ENCODE measurements at regions not wholly inside any gene's neighbourhood (a gene's known extent, or its start where the extent isn't known, plus 50 kb on each side); places are given as distances from the start of the nearest gene placed in this dataset.
"Not testable (repeated sequence)": the region's sequence is repeated elsewhere in the genome, so short reads cannot be mapped to it uniquely, and the experiment has no call there.

GRCh38 chr7:32816409-32816948 is 75.1 kb downstream of the KBTBD2 start:
- not testable (repeated sequence) for DNase-seq

DNA sequence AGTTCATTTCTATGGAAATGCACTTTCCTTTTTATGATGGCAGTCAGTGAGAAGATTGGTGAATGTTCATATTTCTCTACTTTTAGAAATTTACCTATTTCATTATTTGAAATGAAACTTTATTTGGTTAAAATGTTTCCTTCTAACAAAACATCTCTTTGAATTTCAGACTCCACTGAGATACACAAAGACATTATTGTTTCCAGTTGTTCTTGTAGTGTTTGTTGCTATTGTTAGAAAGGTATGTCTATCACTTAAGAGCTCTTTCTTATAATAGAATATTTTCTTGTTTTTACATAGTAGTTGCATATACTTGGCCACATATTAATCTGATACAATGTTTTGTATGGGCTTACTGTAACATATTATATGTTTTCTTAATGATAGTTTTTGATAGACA is 76.8 kb downstream of the KBTBD2 start:
- DNase-seq: not testable (repeated sequence)

- DNase-seq: no peak
Measured at GRCh38 chr7:32809871-32810270, 81.7 kb downstream of the KBTBD2 start.

DNA sequence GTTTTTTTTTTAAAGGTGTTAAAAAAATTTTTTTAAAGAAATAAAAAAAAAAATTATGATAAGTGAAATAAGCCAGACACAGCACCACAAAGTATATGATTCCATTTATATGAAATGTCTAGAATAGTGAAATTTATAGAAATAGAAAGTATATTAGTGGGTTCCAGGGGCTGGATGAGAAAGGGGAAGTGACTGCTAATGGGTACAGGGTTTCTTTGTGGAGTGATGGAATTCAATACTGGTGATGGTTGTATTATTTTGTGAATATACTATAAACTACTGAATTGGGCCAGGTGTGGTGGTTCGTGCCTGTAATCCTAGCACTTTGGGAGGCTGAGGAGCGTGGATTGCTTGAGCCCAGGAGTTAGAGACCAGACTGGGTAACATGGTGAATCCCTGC is 82.2 kb downstream of the KBTBD2 start:
- DNase-seq: no peak

DNA sequence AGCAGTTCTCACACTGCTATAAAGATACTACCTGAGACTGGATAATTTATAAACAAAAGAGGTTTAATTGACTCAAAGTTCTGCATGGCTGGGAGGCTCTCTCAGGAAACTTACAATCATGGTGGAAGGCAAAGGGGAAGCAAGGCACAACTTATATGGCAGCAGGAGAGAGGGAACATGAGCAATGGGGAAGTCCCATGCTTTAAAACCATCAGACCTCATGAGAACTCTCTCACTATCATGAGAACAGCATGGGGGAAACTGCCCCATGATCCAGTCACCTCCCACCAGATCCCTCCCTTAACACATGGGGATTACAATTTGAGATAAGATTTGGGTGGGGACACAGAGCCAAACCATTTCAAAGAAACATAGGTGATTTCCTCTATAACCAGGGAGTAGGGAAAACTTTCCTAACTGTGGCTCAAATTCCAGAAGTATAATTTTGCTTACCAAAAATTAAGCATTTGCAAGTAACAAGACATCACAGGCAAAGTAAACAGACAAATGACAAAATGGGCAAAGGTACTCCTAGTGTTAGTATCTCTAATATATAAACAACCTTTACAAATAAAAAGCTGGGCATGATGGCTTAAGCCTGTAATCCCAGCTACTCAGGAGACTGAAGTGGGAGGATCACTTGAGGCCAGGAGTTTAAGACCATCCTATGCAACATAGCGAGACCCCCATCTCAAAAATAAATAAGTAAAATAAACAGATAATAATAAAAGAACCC is 88.0 kb downstream of the KBTBD2 start:
- DNase-seq: no peak

DNA sequence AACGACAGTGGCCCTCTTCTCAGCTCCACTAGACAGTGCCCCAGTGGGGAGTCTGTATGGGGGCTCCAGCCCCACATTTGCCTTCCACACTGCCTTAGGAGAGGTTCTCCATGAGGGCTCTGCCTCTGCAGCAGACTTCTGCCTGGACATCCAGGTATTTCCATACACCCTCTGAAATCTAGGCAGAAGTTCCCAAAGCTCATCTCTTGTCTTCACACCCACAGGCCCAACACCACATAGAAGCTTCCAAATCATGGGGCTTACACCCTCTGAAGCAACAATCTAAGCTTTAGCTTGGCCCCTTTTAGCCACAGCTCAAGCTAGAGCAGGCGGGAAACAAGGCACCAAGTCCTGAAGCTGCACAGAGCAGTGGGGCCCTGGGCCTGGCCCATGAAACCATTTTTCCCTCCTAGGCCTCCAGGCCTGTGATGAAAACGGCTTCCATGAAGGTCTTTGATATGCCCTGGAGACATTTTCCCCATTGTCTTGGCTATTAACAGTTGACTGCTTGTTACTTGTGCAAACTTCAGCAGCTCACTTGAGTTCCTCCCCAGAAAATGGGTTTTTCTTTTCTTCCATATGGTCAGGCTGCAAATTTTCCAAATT is 89.2 kb downstream of the KBTBD2 start:
- DNase-seq: no peak

- DNase-seq: not testable (repeated sequence)
Measured at GRCh38 chr7:32793053-32793452, 98.5 kb downstream of the KBTBD2 start.

DNA sequence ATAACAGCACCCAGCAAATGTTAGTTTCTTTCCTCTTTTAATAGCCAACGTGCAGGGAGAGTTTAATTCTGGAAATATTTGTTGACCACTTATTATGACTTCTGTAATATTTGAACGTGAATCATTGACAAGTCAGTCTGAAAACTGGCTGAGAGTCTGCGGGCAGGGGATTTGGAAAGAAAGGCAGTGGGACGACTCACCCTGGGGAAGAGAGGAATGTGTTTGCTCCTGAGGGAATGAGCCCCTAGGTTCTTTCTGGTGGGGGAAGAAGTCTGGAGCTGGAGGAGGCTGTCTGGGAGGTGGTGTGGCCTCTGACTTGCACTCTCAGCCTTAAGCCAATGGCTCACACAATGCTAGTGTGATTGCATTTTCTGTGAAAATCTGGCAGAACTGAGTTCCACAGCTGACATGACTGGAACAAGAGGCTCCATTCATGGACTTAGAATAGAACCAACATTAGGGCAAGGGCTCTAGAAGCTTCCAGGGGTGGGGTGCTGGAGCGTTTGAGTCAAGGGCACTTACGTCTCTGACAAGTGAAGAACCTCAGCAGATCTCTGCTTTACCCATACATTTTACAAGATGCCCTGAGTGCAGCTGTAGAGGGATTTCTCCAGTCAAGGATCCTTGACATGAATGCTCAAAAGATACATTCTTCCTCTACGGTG is 100.7 kb downstream of the KBTBD2 start:
- DNase-seq: not testable (repeated sequence)

DNA sequence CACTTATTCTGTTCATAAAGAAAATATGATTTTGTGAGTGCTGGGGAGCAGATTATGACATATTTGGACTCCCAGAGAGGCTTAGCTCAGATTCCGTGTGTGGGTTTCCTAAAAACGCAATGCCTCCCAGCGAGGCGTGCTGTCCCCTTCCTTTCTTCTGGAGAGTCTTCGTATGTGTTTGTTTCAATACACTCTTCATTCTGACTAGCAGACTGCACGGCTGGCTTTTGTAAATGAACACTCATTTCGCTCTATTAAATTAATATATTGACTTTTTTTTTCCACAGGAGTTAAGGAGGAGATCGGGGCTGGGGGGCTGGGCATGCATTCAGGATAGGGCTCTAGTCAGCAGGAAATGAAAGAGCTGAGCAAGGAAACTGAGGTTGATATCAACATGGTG is 102.3 kb downstream of the KBTBD2 start:
- not testable (repeated sequence) for DNase-seq

DNA sequence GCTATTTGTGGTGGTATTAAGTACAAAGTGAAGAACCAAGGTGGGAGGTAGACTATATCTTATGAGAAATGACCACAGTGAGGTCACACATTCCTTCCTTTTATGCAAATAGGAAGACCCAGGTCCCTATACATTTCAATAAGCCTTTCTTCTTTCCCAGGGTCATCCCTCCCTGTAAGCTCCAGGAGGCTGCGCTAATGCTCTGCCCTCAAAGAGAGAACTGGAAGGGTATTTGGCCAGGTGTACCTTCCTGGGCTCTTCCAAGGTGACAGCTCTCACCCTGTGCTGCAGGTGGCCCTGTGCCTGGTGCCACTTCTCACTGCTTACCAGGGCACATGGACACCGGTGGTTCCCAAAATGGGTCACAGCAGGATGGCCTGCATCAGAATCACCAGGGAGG is 103.4 kb downstream of the KBTBD2 start:
- not testable (repeated sequence) for DNase-seq

DNA sequence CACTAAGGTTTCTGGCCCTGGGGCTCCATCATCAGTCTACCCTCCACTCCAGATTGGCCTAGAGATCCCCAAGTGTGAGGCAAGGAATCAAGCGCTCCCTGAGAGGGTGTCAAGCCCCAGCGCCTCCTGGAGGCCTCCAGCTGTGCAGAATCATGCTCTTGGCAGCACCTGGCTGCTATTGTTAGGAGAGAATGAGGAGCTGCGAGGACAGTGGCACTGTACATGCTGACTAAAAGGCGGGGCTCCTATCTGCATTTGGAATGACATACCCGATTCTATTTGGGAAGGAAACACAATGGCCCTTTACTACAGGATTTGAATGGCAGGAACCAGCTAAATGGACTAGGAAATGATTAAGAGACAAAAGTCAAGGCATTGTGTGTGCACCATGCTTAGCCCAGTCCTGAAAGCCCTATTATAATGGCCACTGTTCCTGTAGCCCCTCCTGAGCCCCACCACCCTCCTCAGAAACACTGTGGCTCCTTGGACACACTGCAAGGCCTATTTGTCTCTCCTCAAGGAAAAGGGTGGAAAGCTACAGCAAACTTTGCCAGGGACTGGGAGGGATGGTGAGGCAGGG is 106.1 kb downstream of the KBTBD2 start:
- not testable (repeated sequence) for DNase-seq

GRCh38 chr7:32779895-32780294 is 111.7 kb downstream of the KBTBD2 start:
- not testable (repeated sequence) for DNase-seq

GRCh38 chr7:32779167-32779566 is 112.4 kb downstream of the KBTBD2 start:
- DNase-seq: no peak

GRCh38 chr7:32777041-32777666 is 114.4 kb downstream of the KBTBD2 start:
- not testable (repeated sequence) for DNase-seq

DNA sequence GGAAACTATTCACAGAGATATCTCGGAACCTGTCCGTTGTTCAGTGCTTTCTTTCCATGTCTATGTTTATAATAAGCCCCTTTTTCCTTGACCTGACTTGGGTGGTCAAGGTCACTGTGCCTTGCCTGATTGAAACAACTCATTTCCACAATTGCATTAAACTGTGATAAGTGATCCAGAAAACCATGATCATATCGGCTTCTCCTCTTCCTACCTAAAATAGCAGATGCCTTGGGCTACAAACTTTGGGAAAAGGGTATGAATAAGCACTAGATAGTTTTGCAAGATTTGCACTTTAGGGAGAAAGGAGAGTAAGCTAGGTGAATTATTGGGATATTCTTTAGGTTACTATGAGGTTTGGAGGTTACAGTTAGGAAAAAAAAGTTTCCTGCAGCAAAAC is 115.2 kb downstream of the KBTBD2 start:
- DNase-seq: not testable (repeated sequence)

GRCh38 chr7:32775809-32776208 is 115.8 kb downstream of the KBTBD2 start:
- DNase-seq: not testable (repeated sequence)

GRCh38 chr7:32774541-32774951 is 117.0 kb downstream of the KBTBD2 start:
- DNase-seq: no peak

DNA sequence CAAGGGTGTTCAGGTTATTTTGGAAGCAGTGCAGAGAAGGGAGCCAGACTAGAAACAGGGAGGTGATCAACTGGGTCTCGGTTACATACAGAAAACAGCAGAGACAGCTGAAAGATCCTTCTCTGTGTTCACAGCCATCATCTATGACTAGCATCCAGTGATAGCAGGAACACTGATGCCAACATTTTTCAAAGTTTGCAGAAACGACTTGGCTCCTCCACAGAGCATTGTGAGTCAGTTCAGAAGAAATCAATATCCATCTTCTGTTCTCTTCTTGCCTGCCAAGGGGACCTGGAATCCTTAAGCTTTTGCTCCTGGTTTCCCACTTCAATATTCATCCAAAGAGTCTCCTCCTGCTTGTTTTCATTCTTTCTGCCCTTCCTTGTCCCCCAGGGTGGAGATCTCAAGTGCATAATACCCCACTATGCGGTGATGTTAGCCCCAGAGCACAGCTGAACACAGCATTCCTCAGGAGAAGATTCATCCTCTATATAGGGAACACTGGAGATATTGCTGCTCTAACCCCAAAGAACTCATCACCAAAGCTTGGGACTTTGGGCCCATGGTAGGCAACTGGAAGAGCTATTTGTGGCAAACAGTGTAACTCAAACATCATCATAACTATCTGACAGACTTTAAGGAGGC is 122.6 kb downstream of the KBTBD2 start:
- DNase-seq: not testable (repeated sequence)

GRCh38 chr7:32768338-32768737 is 123.2 kb downstream of the KBTBD2 start:
- DNase-seq: not testable (repeated sequence)

DNA sequence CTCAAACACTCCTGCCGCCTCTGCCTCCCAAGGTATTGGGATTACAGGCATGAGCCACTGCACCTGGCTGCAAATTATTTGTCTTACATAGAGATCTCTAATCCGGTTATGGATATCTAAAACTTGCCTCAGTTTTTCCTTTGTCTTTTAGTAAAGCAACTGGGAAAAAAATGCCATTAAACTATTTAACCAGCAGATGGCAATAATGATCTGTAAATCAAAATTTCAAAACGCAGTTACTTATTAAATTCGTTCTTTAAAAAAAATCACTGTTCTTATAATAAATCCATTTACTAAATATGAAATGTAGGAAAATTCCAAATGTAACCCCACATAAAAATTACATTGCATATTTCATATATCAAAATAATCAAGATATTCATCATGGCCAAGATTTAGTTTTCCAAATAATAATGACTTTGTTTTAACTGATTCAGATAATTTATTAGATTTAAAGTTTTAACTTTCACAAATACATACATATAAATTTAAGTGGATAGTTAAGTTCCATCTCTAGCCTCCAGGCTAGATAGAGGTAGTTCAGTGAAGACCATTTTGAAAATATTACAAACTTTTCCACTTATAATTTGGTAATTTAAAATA is 125.8 kb downstream of the KBTBD2 start:
- peak; percentile 36 for DNase-seq

DNA sequence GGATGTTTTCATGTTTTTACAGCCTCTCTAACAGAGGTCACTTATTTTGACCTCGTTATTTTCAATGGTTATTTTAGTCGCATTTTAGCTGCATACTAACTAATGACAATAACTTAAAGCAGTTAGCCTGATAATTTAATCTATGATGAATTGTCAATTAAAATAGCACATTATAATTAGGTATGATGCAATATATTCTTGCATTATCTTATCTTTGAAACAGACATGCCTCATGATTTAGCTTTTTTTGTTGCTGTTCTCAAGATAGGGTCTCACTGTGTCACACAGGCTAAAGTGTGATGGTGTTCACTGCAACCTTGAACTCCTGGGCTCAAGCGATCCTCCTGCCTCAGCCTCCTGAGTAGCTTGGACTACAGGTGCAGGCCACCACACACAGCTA is 126.4 kb downstream of the KBTBD2 start:
- DNase-seq: no peak

DNA sequence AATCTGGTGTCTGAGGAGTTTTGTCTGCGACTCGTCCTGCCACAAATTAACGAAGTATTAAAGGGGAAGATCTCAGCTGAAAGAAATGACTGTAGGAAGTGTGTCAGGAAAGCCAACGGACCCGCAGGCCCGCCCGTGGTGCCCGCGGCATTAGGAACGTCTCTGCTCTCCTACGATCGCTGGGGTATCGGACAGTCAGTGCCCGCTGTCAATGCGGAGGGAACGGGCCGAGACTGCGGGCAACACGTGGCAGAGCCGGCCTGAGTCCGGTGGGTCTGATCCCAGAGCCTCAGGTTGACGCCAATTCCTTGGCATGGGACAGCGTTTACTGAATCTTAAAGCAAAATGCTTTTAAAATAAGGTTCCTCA is 128.7 kb downstream of the KBTBD2 start:
- no peak for DNase-seq

All from NCI-H1694 treated with DMSO at 0.1 percent for 48 hours (cell line).